Gastrocnemius medialis (tissue), 4 donors: ENCODE measurements at regions not wholly inside any gene's neighbourhood (a gene's known extent, or its start where the extent isn't known, plus 50 kb on each side); places are given as distances from the start of the nearest gene placed in this dataset.

Source experiments
- POLR2A ChIP-seq, 2 donors: fragments of 450-650 bp; IDR thresholded peaks; one replicate each; pipeline ENCODE4 v1.6.1; 2017; ENCODE audit warnings: antibody characterized with exemption in 2 of 2, mild to moderate bottlenecking in 2 of 2, moderate library complexity in 2 of 2
- TF ChIP-seq, protein P1 (sequence below), 5 experiments: fragments of 450-650 bp in 3 of 5; fragments of 200-600 bp in 2 of 5; sonication (generic) in 2 of 5; IDR thresholded peaks in 4 of 5; conservative IDR thresholded peaks in 1 of 5; 1 replicate in 4 of 5; 2 replicates in 1 of 5; pipeline ENCODE4 v1.5.1; 2016 to 2019; ENCODE audit warnings: antibody characterized with exemption in 5 of 5, mild to moderate bottlenecking in 3 of 5, moderate library complexity in 3 of 5

- TF ChIP-seq, protein P1, sequence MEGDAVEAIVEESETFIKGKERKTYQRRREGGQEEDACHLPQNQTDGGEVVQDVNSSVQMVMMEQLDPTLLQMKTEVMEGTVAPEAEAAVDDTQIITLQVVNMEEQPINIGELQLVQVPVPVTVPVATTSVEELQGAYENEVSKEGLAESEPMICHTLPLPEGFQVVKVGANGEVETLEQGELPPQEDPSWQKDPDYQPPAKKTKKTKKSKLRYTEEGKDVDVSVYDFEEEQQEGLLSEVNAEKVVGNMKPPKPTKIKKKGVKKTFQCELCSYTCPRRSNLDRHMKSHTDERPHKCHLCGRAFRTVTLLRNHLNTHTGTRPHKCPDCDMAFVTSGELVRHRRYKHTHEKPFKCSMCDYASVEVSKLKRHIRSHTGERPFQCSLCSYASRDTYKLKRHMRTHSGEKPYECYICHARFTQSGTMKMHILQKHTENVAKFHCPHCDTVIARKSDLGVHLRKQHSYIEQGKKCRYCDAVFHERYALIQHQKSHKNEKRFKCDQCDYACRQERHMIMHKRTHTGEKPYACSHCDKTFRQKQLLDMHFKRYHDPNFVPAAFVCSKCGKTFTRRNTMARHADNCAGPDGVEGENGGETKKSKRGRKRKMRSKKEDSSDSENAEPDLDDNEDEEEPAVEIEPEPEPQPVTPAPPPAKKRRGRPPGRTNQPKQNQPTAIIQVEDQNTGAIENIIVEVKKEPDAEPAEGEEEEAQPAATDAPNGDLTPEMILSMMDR (IDR thresholded peaks at IDR 0.05 in 4 of 5, conservative IDR thresholded peaks at IDR 0.05 in 1 of 5), result no peak
- no peak for TF ChIP-seq POLR2A (IDR thresholded peaks at IDR 0.05)
Observed at GRCh38 chr22:49191506-49191980, 636.1 kb downstream of the BRD1 start.
